Neural cell (in vitro differentiated cells): ENCODE measurements at regions not wholly inside any gene's neighbourhood (a gene's known extent, or its start where the extent isn't known, plus 50 kb on each side); places are given as distances from the start of the nearest gene placed in this dataset.

Source experiments
- H2AFZ ChIP-seq: fragments of 200-600, 300-800 bp; sonication (generic), shearing (Covaris generic); 2 replicates; pipeline ENCODE4 v1.6.0; 2014; ENCODE audit warnings: low read depth, mild to moderate bottlenecking, antibody characterized with exemption, low read length, moderate library complexity
- H3F3A ChIP-seq: fragments of 200-600 bp; shearing (Covaris generic); 2 replicates; pipeline ENCODE4 v1.6.1; 2016; ENCODE audit warnings: mild to moderate bottlenecking, moderate library complexity, mixed read lengths, antibody characterized with exemption, low read length; ENCODE audit not compliant: insufficient read depth, poor library complexity, severe bottlenecking
- H3K27ac ChIP-seq: fragments of 200-600, 300-800 bp; sonication (generic), shearing (Covaris generic); 2 replicates; pipeline ENCODE4 v1.5.1; 2014; ENCODE audit warnings: mild to moderate bottlenecking, low read length, moderate library complexity
- H3K27me3 ChIP-seq: fragments of 300-800, 200-600 bp; sonication (generic), shearing (Covaris generic); 2 replicates; pipeline ENCODE4 v1.6.0; 2014; ENCODE audit warnings: mild to moderate bottlenecking, low read depth, low read length, moderate library complexity; ENCODE audit not compliant: insufficient read depth
- H3K36me3 ChIP-seq: fragments of 300-800, 200-600 bp; sonication (generic), shearing (Covaris generic); 2 replicates; pipeline ENCODE4 v1.5.1; 2014; ENCODE audit warnings: mild to moderate bottlenecking, antibody characterized with exemption, low read length, moderate library complexity; ENCODE audit not compliant: insufficient read depth
- H3K4me2 ChIP-seq: fragments of 300-800, 200-600 bp; sonication (generic), shearing (Covaris generic); 2 replicates; pipeline ENCODE4 v1.6.0; 2014; ENCODE audit warnings: mild to moderate bottlenecking, low read length
- H3K4me3 ChIP-seq: fragments of 300-800, 200-600 bp; sonication (generic), shearing (Covaris generic); 2 replicates; pipeline ENCODE4 v1.5.1; 2014; ENCODE audit warnings: mild to moderate bottlenecking, low read length, moderate library complexity
- H3K79me2 ChIP-seq: fragments of 200-600 bp; shearing (Covaris generic); replicated peaks from 2 replicates; pipeline ENCODE4 v1.6.0; 2014; ENCODE audit warnings: mild to moderate bottlenecking, low read length, moderate library complexity; ENCODE audit not compliant: insufficient read depth
- H3K9ac ChIP-seq: fragments of 300-800, 200-600 bp; sonication (generic), shearing (Covaris generic); 2 replicates; pipeline ENCODE4 v1.6.1; 2016; ENCODE audit warnings: mild to moderate bottlenecking, low read length, mixed read lengths
- H3K9me2 ChIP-seq: fragments of 200-600 bp; shearing (Covaris generic); 2 replicates; pipeline ENCODE4 v1.6.1; 2016; ENCODE audit warnings: mild to moderate bottlenecking, low read length, mixed read lengths; ENCODE audit not compliant: insufficient read depth
- H3K9me3 ChIP-seq: fragments of 200-600, 300-800 bp; sonication (generic), shearing (Covaris generic); 2 replicates; pipeline ENCODE4 v1.6.1; 2016; ENCODE audit warnings: mild to moderate bottlenecking, mixed run types, low read length, moderate library complexity, mixed read lengths
- H4K20me1 ChIP-seq: fragments of 200-600 bp; shearing (Covaris generic); 2 replicates; pipeline ENCODE4 v1.6.1; 2016; ENCODE audit warnings: mild to moderate bottlenecking, mixed run types; ENCODE audit not compliant: insufficient read depth
- EP300 ChIP-seq: fragments of 450-650 bp; conservative IDR thresholded peaks from 2 replicates; pipeline ENCODE4 v1.6.1; 2014; ENCODE audit warnings: antibody characterized with exemption, mild to moderate bottlenecking, moderate library complexity; ENCODE audit not compliant: poor library complexity, severe bottlenecking
- EZH2 ChIP-seq: fragments of 200-600, 300-800 bp; shearing (Covaris generic), sonication (generic); IDR thresholded peaks from 2 replicates; pipeline ENCODE4 v1.6.1; 2014; ENCODE audit warnings: antibody characterized with exemption, low read length, borderline replicate concordance, mild to moderate bottlenecking; ENCODE audit not compliant: insufficient read depth, poor library complexity, severe bottlenecking
- MXI1 ChIP-seq: fragments of 450-650 bp; conservative IDR thresholded peaks from 2 replicates; pipeline ENCODE4 v1.6.1; 2014; ENCODE audit warnings: antibody characterized with exemption, mild to moderate bottlenecking; ENCODE audit not compliant: poor library complexity, severe bottlenecking
- POLR2AphosphoS5 ChIP-seq: IDR thresholded peaks from 2 replicates; pipeline ENCODE4 v1.6.1; 2012
- RAD21 ChIP-seq: fragments of 450-650 bp; conservative IDR thresholded peaks from 2 replicates; pipeline ENCODE4 v1.6.1; 2014; ENCODE audit warnings: antibody characterized with exemption, mild to moderate bottlenecking, moderate library complexity
- SMC3 ChIP-seq: fragments of 450-650 bp; conservative IDR thresholded peaks from 2 replicates; pipeline ENCODE4 v1.6.1; 2014; ENCODE audit warnings: antibody characterized with exemption, mild to moderate bottlenecking, moderate library complexity; ENCODE audit not compliant: poor library complexity
- TAF1 ChIP-seq: IDR thresholded peaks from 2 replicates; pipeline ENCODE4 v1.6.1; 2012; ENCODE audit warnings: low read depth
- TF ChIP-seq, protein P1 (sequence below): IDR thresholded peaks from 2 replicates; pipeline ENCODE4 v1.6.1; 2012; ENCODE audit warnings: borderline replicate concordance
- TF ChIP-seq, protein P2 (sequence below): fragments of 450-650 bp; IDR thresholded peaks from 2 replicates; pipeline ENCODE4 v1.5.1; 2014; ENCODE audit warnings: antibody characterized with exemption, mild to moderate bottlenecking, moderate library complexity; ENCODE audit not compliant: poor library complexity, severe bottlenecking

DNA sequence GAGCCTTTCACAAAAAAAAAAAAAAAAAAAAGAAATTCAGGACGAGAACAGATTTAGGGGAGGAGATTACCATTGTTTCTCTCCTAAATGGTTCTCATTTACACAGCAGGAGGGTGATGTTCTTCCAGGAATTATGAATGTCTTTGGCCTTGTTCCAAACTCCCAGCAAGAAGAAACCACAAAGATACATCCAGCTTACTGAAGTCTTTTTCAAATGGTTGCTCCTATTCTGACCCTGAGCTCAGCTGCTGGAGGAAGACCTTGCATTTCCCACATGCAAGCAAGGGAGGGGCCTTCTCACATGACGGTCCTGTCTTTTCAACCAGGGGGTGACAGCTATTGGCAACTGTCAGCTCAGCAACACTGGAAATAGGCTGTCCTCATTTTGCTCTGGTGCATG lies 203.0 kb upstream of the VLDLR start:
- no peaks in the 10 kb centered on the region for H3F3A ChIP-seq
- no peak overlapping the region for H3K9ac ChIP-seq
- no peak overlapping the region for H3K4me2 ChIP-seq
- no peak overlapping the region for H3K4me3 ChIP-seq
- H3K27ac ChIP-seq = no peak overlapping the region
- no peaks in the 10 kb centered on the region for H3K9me3 ChIP-seq
- no peaks in the 10 kb centered on the region for H3K36me3 ChIP-seq
- no peak overlapping the region for H2AFZ ChIP-seq
- TF ChIP-seq MXI1 (no peak), RAD21 (no peak), SMC3 (no peak), TAF1 (no peak), EP300 (no peak), POLR2AphosphoS5 (no peak), EZH2 (no peak)
- TF ChIP-seq, protein P1, sequence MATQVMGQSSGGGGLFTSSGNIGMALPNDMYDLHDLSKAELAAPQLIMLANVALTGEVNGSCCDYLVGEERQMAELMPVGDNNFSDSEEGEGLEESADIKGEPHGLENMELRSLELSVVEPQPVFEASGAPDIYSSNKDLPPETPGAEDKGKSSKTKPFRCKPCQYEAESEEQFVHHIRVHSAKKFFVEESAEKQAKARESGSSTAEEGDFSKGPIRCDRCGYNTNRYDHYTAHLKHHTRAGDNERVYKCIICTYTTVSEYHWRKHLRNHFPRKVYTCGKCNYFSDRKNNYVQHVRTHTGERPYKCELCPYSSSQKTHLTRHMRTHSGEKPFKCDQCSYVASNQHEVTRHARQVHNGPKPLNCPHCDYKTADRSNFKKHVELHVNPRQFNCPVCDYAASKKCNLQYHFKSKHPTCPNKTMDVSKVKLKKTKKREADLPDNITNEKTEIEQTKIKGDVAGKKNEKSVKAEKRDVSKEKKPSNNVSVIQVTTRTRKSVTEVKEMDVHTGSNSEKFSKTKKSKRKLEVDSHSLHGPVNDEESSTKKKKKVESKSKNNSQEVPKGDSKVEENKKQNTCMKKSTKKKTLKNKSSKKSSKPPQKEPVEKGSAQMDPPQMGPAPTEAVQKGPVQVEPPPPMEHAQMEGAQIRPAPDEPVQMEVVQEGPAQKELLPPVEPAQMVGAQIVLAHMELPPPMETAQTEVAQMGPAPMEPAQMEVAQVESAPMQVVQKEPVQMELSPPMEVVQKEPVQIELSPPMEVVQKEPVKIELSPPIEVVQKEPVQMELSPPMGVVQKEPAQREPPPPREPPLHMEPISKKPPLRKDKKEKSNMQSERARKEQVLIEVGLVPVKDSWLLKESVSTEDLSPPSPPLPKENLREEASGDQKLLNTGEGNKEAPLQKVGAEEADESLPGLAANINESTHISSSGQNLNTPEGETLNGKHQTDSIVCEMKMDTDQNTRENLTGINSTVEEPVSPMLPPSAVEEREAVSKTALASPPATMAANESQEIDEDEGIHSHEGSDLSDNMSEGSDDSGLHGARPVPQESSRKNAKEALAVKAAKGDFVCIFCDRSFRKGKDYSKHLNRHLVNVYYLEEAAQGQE = no peak
- TF ChIP-seq, protein P2, sequence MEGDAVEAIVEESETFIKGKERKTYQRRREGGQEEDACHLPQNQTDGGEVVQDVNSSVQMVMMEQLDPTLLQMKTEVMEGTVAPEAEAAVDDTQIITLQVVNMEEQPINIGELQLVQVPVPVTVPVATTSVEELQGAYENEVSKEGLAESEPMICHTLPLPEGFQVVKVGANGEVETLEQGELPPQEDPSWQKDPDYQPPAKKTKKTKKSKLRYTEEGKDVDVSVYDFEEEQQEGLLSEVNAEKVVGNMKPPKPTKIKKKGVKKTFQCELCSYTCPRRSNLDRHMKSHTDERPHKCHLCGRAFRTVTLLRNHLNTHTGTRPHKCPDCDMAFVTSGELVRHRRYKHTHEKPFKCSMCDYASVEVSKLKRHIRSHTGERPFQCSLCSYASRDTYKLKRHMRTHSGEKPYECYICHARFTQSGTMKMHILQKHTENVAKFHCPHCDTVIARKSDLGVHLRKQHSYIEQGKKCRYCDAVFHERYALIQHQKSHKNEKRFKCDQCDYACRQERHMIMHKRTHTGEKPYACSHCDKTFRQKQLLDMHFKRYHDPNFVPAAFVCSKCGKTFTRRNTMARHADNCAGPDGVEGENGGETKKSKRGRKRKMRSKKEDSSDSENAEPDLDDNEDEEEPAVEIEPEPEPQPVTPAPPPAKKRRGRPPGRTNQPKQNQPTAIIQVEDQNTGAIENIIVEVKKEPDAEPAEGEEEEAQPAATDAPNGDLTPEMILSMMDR = no peak
- no peaks in the 10 kb centered on the region for H4K20me1 ChIP-seq
- no peaks in the 10 kb centered on the region for H3K9me2 ChIP-seq
- H3K27me3 ChIP-seq = no peaks in the 10 kb centered on the region
- H3K79me2 ChIP-seq = no peaks in the 10 kb centered on the region

DNA sequence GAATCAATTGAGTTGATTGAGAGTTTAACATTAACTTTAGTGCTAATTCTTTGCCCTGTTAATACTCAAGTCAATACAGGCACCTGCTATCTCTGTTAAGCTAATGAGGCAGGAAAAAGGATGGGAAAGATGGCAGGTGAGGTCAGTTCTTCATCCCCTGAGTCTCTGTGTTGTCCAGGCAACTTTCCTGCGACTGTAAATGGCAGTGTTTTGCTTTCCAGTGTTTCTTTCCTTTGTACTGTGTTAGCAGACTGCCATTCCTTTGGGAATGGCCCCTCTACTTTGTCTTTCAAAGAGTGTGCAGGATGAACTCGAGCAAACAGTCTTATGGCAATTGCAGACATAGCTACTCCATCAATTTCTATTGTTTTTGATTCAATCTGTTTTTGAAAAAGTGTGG lies 202.2 kb upstream of the VLDLR start:
- Histone ChIP-seq H3K9me2 (no peaks in the 10 kb centered on the region), H3K27me3 (no peaks in the 10 kb centered on the region), H4K20me1 (no peaks in the 10 kb centered on the region), H2AFZ (no peak overlapping the region), H3K27ac (no peak overlapping the region), H3K36me3 (no peaks in the 10 kb centered on the region), H3K9ac (no peak overlapping the region), H3K9me3 (no peaks in the 10 kb centered on the region), H3F3A (no peaks in the 10 kb centered on the region), H3K4me3 (no peak overlapping the region), H3K79me2 (no peaks in the 10 kb centered on the region), H3K4me2 (no peak overlapping the region)
- TF ChIP-seq EZH2 = no peak
- TF ChIP-seq MXI1 = no peak
- TF ChIP-seq TAF1 = no peak
- TF ChIP-seq SMC3 = no peak
- TF ChIP-seq, protein P2 = no peak
